Right kidney (tissue), 1 donor: ENCODE measurements at regions not wholly inside any gene's neighbourhood (a gene's known extent, or its start where the extent isn't known, plus 50 kb on each side); places are given as distances from the start of the nearest gene placed in this dataset.

ENCODE experiments used
- DNase-seq: peaks from one replicate; pipeline ENCODE4 v3.0.0-alpha.2; 2016

- DNase-seq, result no peak
Measured at GRCh38 chr3:71910108-71910507, 125.2 kb upstream of the PROK2 start.

- DNase-seq, result no peak
Measured at GRCh38 chr3:71907996-71908395, 123.0 kb upstream of the PROK2 start.

GRCh38 chr3:71906976-71907375 lies 122.0 kb upstream of the PROK2 start:
- DNase-seq, result no peak

GRCh38 chr3:71905426-71905825 lies 120.5 kb upstream of the PROK2 start:
- DNase-seq, result no peak

- DNase-seq, result no peak
Measured at GRCh38 chr3:71903936-71904335, 119.0 kb upstream of the PROK2 start.

DNA sequence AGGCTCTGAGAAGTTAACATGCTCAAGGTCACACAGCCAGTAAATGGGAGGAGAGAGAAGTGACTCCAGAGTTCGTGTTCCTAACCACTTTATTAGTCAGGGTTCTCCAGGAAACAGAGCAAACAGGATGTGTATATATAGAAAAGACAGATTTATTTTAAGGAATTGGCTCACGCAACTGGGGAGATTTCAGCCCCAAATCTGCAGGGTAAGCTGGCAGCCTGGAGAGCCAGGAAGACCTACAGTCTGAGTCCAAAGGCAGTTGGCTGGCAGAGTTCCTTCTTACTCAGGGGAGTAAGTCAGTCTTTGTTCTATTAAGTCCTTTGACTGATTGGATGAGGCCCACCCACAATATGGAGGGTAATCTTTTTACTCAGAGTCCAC lies 118.2 kb upstream of the PROK2 start:
- no peak for DNase-seq

GRCh38 chr3:71902258-71903111 lies 117.5 kb upstream of the PROK2 start:
- DNase-seq, result peak; percentile 20

DNA sequence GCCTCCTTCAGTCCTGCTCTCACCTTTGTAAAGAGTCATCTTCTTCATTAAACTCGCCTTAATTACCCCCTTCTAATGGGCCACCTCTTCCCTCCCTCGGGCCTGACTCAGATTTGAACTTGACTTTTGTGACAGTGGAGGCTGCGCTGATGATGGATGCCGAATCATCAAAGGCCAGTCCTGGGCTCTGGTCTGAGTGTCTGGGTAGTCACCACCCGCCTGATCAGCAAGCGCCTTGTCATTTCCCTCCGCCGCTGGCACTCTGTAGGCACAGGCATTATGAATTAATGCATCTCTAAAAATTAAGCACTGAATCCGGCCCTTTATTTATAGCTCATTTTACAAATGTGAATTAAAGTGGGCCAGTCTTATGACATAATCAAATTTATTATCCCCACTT lies 116.7 kb upstream of the PROK2 start:
- no peak for DNase-seq

GRCh38 chr3:71900057-71900456 lies 115.1 kb upstream of the PROK2 start:
- DNase-seq, result no peak

DNA sequence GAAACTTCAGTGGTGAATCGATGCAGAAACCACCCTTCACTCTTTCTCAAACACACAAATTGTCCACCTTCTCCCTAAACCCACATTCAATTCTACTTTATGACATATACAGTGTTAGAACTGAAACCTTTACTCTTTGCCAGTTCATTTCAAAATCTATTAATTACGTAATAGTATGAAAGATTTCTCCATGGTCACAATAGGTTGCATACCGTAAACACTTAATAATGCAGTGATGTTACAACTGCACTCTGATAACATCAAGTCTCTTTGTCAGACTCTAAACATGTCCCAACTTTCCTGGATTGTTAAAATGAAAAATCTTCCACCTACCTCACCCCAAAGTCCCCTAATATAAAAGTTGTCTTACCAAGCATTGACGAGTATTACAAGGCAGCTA lies 111.8 kb upstream of the PROK2 start:
- no peak for DNase-seq

- DNase-seq, result no peak
Measured at GRCh38 chr3:71893702-71894479, 108.9 kb upstream of the PROK2 start.

DNA sequence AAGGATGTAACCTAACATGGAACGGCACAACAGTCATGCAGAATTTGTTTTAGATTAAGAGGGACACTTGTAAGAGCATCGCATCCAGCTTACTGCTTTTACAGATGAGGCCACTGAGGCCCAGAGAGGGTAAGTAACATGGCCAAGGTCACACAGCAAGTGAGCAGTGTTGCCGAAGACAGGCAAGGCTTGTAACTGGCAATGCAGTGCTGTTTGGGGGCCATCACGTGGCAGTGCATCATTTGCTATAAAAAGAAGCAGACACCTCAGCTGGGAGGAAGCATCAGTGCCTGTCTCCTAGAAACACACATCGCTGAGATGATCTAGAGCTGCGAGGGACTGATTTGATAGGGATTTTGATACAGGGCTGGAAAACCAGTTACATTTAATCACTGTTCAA lies 108.2 kb upstream of the PROK2 start:
- DNase-seq, result no peak

GRCh38 chr3:71891483-71891882 lies 106.5 kb upstream of the PROK2 start:
- no peak for DNase-seq

DNA sequence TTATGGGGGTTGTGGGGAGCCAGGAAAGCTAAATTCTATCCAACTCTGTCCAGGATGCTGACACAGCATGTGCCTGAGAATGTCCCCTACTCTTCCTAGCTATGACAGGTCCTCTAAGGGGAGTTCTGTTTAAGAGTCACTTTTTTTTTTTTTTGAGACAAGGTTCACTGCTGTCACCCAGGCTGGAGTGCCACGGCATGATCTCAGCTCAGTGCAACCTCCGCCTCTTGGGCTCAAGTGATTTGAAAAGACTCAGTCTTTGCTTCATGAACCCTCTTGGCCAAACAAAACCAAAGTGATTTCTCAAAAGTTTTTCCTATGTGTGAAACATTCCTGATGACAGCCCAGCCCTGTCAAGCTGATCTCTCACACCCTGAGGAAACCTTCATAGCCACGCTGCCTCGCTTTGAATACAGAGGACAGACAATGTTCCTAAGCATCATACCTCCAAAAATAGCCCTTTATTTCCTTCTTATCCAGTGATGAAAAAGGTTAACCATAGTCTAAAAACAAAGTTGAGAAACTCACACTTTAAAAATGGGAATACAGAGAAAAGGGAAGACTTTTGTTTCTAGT lies 105.5 kb upstream of the PROK2 start:
- no peak for DNase-seq

DNA sequence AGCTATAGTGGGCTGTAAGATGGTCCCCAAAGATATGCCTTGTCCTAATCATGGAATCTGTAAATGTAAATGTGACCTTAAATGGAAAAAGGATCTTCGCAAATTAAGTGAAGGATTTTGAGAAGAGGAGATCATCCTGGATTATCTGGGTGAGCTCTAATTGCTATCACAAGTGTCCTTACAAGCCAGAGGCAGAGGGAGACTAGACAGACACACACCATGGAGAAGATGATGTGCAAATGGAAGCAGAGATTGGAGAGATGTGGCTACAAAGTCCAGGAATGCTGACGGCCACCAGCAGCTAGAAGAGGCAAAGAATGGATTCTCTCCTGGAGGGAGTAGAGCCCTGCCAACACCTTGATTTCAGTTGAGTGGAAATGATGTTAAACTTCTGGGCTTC lies 102.3 kb upstream of the PROK2 start:
- no peak for DNase-seq

GRCh38 chr3:71885006-71885405 lies 100.1 kb upstream of the PROK2 start:
- DNase-seq, result no peak

DNA sequence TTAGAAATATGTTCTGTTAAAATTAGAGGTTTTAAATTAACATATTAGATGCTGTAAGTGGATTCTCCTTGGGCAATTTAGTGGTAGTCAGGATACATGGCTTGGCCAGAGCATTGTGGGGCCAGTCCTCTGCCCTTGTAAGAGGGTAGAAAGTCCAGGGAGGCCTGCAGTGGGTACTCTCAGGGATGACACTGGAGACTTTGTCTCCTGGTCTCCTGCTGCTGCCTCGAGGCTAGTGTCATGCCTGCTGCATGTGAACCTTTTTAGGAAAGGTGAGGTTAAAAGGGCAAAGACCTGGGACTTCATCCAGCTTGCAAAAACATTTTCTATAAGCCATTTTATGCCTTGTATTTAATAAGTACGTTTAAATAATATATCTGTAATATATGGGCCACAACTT lies 96.8 kb upstream of the PROK2 start:
- no peak for DNase-seq

- no peak for DNase-seq
Measured at GRCh38 chr3:71881041-71881440, 96.1 kb upstream of the PROK2 start.

DNA sequence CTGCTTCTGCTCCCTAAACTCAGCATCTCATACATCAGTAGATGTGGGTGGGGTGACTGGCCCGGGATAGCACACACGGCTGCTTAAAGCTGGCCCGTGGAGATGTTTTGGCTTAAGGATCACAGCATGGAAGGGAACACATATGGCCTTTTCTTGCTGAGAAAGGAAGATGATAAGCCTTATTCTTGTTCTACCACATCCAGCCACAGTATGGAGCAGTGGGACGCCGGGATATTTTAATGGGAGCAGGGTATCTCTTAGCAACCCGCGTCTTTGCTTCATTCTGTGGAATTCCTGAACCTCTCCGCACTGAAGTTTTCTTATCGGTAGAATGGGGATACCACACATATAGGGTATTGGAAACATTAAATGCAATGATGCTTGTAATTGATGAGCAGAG lies 94.1 kb upstream of the PROK2 start:
- DNase-seq, result no peak

DNA sequence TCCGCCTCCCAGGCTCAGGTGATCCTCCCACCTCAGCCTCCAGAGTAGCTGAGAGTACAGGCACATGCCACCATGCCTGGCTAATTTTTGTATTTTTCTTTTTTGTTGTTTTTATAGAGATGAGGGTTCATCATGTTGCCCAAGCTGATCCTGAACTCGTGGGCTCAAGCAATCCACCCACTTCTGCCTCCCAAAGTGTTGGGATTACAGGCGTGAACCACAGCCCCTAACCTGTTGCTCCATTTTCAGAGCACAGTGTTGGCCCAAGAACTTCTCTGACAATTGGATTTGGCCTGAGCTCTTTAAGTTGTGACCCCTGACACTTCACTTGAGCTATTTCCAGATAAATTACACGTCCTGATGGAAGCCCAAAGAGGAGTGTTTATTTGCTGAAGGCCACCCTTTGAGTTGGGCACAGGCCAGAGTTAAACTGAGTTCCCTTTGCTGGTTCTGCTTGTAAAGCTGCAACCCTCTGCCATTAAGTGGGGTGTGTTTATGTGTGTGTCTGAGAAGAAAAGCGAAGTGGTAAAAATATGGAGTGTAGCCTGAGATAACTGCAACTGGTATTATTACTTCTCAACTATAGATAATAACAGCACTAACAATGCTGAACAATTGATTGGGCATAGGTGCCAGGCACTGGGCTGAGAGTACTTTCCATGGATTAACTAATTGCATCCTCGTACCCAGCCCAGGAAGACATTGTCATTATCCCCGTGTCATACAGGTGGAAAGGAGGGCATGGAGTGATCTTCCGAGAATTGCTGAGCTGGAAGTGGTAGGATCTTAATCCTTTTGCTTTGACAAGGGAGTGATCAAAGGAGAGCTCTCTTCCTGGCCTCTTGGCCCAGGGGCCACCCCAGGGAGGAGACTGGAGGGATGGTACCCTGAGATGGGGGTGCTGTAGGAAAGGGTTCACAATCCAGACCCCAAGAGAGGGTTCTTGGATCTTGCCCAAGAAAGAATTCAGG lies 91.5 kb upstream of the PROK2 start:
- DNase-seq, result no peak

- DNase-seq, result peak; percentile 65
Measured at GRCh38 chr3:71875461-71875947, 90.6 kb upstream of the PROK2 start.

DNA sequence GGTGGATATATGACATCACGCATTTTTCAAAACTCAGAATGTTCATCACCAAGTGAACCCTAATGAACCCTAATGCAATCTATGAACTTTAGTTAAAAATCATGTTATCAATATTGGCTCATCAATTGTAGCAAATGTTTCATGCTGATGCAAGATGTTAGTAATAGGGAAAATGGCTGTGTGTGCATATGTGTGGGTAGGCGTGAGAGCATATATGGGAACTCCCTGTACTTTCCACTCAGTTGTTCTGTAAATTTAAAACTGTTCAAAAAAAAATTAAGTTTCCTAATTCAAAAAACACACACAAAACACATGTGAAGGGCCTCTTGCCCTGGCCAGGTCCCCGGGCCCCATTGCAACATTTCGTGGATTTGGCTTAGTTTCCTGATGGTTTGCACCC lies 89.7 kb upstream of the PROK2 start:
- DNase-seq, result no peak
